ENCODE measurements at regions not wholly inside any gene's neighbourhood (a gene's known extent, or its start where the extent isn't known, plus 50 kb on each side); places are given as distances from the start of the nearest gene placed in this dataset.

DNA sequence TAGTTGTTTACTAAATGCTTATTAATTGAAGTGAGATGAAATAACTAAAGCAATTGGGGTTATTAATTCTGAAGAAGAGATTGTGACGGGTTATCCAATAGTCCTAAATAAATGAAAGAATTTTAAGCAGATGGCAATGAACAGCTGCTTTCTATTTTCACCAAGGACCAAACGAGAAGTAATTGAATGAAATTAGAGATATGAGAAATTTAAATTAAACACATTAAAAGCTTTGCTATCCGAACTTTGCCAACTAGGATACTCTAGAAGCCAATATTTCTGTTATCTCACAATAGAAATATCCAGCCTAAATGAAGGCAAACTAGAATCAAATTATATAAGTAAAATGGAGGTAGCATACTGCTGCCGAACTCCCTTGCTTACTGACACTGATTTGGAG is 103.2 kb downstream of the GPR37 start:
- TF ChIP-seq, protein P1, sequence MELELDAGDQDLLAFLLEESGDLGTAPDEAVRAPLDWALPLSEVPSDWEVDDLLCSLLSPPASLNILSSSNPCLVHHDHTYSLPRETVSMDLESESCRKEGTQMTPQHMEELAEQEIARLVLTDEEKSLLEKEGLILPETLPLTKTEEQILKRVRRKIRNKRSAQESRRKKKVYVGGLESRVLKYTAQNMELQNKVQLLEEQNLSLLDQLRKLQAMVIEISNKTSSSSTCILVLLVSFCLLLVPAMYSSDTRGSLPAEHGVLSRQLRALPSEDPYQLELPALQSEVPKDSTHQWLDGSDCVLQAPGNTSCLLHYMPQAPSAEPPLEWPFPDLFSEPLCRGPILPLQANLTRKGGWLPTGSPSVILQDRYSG (CRISPR knock-in tag; IDR thresholded peaks at IDR 0.05): no peak
- TF ChIP-seq FOXP1 (IDR thresholded peaks at IDR 0.05) (no peak), FOXP1 (CRISPR knock-in tag; IDR thresholded peaks at IDR 0.05) (no peak), ZNF790 (CRISPR knock-in tag; IDR thresholded peaks at IDR 0.05; ENCODE audit: borderline replicate concordance) (no peak), ZNF761 (CRISPR knock-in tag; conservative IDR thresholded peaks at IDR 0.05) (no peak), ZNF20 (CRISPR knock-in tag; IDR thresholded peaks at IDR 0.05) (no peak), IRX3 (CRISPR knock-in tag; IDR thresholded peaks at IDR 0.05; ENCODE audit: borderline replicate concordance, low read depth) (no peak), EP300 (IDR thresholded peaks at IDR 0.05; ENCODE audit: low read depth in 2 of 2, low read length in 2 of 2) (no peak), EP300 (CRISPR knock-in tag; IDR thresholded peaks at IDR 0.05; ENCODE audit: borderline replicate concordance) (no peak), ZKSCAN8 (CRISPR knock-in tag; IDR thresholded peaks at IDR 0.05; ENCODE audit: borderline replicate concordance) (no peak), ZNF788 (CRISPR knock-in tag; IDR thresholded peaks at IDR 0.05; ENCODE audit: borderline replicate concordance) (no peak), TBX3 (IDR thresholded peaks at IDR 0.05; ENCODE audit: borderline replicate concordance) (no peak), KDM5A (IDR thresholded peaks at IDR 0.05; ENCODE audit: borderline replicate concordance, low read length) (no peak), SMYD3 (CRISPR knock-in tag; IDR thresholded peaks at IDR 0.05) (no peak), PAF1 (CRISPR knock-in tag; IDR thresholded peaks at IDR 0.05) (no peak), CEBPB (IDR thresholded peaks at IDR 0.05; ENCODE audit: borderline replicate concordance, low read depth, low read length) (no peak), MED8 (CRISPR knock-in tag; IDR thresholded peaks at IDR 0.05; ENCODE audit: insufficient replicate concordance) (no peak)
- TF ChIP-seq, protein P2, sequence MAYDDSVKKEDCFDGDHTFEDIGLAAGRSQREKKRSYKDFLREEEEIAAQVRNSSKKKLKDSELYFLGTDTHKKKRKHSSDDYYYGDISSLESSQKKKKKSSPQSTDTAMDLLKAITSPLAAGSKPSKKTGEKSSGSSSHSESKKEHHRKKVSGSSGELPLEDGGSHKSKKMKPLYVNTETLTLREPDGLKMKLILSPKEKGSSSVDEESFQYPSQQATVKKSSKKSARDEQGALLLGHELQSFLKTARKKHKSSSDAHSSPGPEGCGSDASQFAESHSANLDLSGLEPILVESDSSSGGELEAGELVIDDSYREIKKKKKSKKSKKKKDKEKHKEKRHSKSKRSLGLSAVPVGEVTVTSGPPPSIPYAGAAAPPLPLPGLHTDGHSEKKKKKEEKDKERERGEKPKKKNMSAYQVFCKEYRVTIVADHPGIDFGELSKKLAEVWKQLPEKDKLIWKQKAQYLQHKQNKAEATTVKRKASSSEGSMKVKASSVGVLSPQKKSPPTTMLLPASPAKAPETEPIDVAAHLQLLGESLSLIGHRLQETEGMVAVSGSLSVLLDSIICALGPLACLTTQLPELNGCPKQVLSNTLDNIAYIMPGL (CRISPR knock-in tag; IDR thresholded peaks at IDR 0.05; ENCODE audit: borderline replicate concordance in 1 of 2, low read depth in 1 of 2): no peak
- CTCF ChIA-PET (ENCODE audit: low intra/inter-chr PET ratio, low total read pairs): no interaction called here
- no peak overlapping the region for H3K27ac ChIP-seq (ENCODE audit: extremely low read length, insufficient read depth, low read length)
- no peak overlapping the region for H3K4me3 ChIP-seq (replicated peaks in 1 of 3; ENCODE audit: insufficient read depth in 1 of 3, low read depth in 2 of 3, low read length in 3 of 3)
- DNase-seq (ENCODE audit: low spot score) (no peak), ATAC-seq (no peak), FAIRE-seq (no peak)
- no TSS peak for BruUV-seq (replicated peaks)
- 11% methylated on average over 4 of the region's 4 CpGs for WGBS (ENCODE audit: low lambda C conversion rate)
- H3K27me3 ChIP-seq (ENCODE audit: control insufficient read depth in 1 of 2, insufficient read depth in 2 of 2, low read length in 2 of 2): no peaks in the 10 kb centered on the region
- H3K9ac ChIP-seq (ENCODE audit: insufficient read depth, low read depth, low read length): no peak overlapping the region
- intact Hi-C loops (cut with micrococcal nuclease; ENCODE audit: unreplicated experiment): no loop called here
- no peaks in the 10 kb centered on the region for H3K36me3 ChIP-seq (replicated peaks in 1 of 2; ENCODE audit: control insufficient read depth in 1 of 2, insufficient read depth in 2 of 2, low read length in 2 of 2)
- H3K9me3 ChIP-seq (ENCODE audit: low read length): no peaks in the 10 kb centered on the region
- H4K20me1 ChIP-seq (ENCODE audit: insufficient read depth, low read length): no peaks in the 10 kb centered on the region
- no peaks in the 10 kb centered on the region for H3K79me2 ChIP-seq (ENCODE audit: insufficient read depth, low read length)
- POLR2A ChIA-PET: no interaction called here
- no peak overlapping the region for H3K4me2 ChIP-seq (ENCODE audit: low read depth, low read length)
- H2AFZ ChIP-seq (ENCODE audit: low read length): no peak overlapping the region
- in situ Hi-C loops (cut with HindIII; ENCODE audit: extremely low pct_ligation_motif_present, low pct_unique_long_range_greater_than_20kb): no loop called here
- no peaks in the 10 kb centered on the region for H3K4me1 ChIP-seq (ENCODE audit: insufficient read depth, low read length)
